Right ventricle myocardium superior (tissue), 1 donor: ENCODE measurements at regions not wholly inside any gene's neighbourhood (a gene's known extent, or its start where the extent isn't known, plus 50 kb on each side); places are given as distances from the start of the nearest gene placed in this dataset.

ENCODE experiments used
- ATAC-seq: fragments of 200-7000 bp; cut with Tn5 transposase; one replicate; pipeline ENCODE4 v1.9.1; 2020; ENCODE audit warnings: mild to moderate bottlenecking; ENCODE audit not compliant: poor library complexity
- DNase-seq: peaks from one replicate; pipeline ENCODE4 v3.0.0-alpha.2; 2020
- intact Hi-C: fragments of 100-400 bp; cut with DNase I; formaldehyde crosslinking; loops from one replicate; pipeline ENCODE4 v1.11.2; 2022
- donor health status: DM: no; HTN: yes; CAD: no; lungs with severe emphysema.

DNA sequence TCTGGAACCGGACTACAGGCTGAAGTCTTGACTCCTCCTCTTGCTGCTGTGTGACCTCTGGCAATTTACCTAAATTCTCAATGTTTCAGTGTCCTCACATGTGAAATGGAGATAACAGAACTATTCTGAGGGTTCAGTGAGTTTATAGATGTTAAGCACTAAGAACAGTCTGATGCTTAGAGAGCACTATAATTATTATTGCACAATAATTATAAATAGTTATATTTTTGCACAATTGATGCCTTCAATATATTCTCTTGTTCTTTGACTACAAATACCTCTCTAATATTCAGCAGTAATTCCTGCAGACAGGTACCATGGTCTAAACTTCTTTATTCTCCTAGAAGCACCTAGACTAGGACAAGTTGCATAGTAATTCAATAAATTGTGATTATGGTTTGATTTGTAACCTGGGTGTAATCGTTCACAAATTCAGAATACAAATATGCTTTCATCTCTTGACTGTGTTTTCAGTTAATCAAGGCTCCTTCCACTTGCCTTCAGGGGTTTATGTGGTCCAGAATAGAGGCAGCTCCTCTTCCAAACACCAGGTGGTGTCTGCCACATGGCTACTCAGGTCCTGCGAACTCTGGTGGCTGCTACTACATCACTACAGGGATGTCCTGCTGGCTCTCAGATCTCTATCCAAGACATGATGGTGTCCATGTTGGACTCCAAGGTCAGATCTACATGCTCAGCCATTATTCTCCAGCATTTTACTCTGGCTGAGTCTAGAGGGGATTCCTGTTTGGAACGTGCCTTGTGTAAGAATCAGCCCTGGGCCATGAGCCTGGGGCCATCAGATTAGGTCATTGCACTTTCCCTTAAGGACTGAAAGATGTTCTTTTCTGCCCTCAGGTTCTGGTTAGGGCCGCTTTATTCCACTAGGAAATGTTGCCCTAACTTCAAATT is 103.4 kb downstream of the QRFPR start:
- intact Hi-C loops = no loop called here
- DNase-seq (no peak), ATAC-seq (no peak)

DNA sequence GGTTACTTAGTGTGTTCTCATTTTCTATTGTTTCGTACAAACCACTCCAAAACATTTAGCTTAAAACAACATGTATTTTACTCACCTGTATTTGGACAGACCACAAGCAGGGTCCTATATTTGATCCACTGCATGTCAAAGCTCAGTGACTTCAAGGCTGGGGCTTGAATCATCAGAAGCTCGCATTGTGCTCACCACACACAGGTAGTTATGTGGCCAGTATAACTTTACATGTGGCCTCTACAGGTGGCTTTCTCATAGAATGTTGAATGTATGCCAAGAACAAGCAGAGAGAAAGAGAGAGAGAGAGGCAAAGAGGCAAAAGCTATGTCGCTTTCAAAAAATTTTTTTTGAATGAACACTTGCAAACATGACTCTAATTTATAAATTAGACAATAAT is 107.6 kb downstream of the QRFPR start:
- DNase-seq = no peak
- ATAC-seq = no peak
- intact Hi-C loops = no loop called here

- DNase-seq (no peak), ATAC-seq (no peak)
- intact Hi-C loops = no loop called here
These were observed 108.3 kb downstream of the QRFPR start for GRCh38 chr4:121272526-121272925.

DNA sequence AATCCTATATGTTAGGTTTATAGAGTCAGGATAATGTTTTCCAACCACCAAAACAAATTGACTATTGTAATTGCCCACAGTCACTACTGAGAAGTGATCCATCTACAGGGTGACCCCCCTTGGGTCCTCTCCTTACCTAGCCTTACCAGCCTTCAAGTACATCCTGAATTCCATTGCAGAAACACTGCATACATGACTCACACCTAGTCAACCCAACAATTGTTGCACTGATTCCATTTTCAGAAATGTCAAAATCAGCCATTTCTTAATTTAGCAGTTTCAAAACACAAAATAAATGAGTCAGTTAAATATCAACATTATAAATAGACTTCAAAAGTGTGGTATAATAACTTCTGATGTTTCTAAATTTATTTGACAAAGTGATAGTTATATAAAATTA is 106.3 kb upstream of the TNIP3 start:
- no peak for DNase-seq
- ATAC-seq = no peak
- intact Hi-C loops = no loop called here

GRCh38 chr4:121269001-121269400 is 104.9 kb upstream of the TNIP3 start:
- ATAC-seq (no peak), DNase-seq (no peak)
- intact Hi-C loops = no loop called here

DNA sequence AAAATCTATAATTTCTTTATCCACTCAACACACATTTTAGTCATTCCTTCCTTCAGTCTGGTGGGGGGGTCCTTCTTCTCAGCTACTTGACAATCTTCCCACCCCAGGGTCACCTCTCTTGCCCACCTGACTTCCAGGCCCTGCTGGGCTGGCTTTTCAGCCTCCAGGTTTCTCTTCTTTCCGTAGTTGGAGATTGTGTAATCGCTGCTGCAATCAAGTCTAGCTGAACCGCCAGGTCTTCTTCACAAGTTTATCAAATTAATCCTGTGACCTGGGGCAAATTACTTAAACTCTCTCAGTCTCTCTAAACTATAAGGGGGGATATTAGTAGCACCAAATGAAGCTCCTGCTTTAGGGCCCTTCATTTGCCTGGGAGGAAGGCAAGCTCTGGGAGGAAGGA is 102.9 kb upstream of the TNIP3 start:
- intact Hi-C loops = no loop called here
- DNase-seq (no peak), ATAC-seq (no peak)

DNA sequence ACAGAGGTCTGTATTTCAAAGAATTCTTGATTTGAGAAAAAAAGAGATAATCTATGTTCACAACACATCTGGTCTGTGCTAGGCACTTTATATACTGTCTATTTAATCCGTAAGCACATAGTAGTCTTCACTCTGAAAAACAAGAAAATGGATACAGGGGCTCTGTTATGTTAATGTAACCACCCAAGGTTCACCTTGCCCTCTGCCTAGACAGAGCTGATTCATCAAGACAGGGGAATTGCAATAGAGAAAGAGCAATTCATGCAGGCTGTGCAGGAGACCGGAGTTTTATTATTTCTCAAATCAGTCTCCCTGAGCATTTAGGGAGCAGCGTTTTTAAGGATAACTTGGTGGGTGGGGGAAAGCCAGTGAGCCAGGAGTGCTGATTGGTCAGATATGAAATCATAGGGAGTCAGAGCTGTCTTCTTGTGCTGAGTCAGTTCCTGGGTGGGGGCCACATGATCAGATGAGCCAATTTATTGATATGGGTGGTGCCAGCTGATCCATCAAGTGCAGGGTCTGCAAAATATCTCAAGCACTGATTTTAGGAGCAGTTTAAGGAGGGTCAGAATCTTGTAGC is 92.9 kb upstream of the TNIP3 start:
- intact Hi-C loops = no loop called here
- ATAC-seq = no peak
- DNase-seq = no peak

DNA sequence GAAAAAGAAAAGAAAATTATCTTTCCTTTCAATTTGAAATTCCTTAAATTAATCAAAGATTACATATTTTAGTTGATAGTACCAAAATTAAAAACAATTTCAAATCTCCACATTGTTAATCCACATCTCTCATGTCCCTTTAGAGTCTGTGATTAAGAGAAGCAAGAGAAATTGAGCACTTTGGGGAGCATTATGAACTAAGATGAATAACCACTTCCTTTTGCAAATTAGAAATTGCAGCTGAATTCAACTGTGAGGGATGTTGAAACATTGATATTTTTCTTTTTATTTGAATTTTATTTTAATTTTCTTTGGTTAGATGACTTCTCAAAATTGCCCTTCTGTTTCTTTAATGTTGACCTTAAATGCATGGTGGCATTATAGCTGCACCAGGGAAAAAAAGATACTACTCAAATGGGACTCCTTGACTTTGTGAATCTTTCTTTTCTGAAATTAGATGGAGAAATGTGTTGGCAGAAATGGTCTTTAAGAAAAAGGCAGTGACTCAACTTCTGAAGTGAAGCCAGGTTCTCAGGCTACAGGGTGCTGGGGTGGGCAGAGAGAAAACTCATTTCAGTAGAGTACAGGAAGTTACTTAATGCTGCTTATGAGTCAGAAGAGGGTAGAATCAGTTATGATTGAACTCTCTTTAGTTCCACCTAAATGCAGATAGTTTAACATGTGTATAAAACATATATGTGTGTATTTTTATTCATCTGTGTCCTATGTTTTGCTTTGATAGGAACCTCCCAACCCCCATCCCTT is 92.0 kb upstream of the TNIP3 start:
- intact Hi-C loops = no loop called here
- DNase-seq (no peak), ATAC-seq (no peak)

DNA sequence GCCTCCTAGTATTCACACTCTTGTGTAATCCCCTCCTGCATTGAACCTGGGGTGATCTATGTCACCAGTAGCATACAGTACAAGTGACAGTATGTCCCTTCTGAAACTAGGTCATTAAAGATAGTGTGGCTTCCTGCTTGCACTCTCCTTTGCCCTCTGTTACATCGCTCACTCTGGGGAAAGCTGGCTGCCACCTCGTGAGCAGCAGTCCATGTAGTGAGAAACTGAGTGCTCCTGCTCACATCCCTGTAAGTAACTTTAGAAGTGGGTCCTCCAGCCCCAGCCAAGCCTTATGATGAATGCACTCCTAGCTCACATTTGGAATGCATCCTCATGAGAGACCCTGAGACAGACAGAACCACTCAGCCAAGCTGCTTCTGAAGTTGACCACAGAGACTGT is 89.8 kb upstream of the TNIP3 start:
- intact Hi-C loops = loop anchor here (2.0 kb wide), 1 partner anchor 61 kb away; no protein-coding TSS in a partner anchor
- no peak for DNase-seq
- no peak for ATAC-seq

GRCh38 chr4:121252224-121252806 is 88.2 kb upstream of the TNIP3 start:
- ATAC-seq (peak; percentile 78), DNase-seq (peak; percentile 57)
- intact Hi-C loops = loop anchor here (2.0 kb wide), 1 partner anchor 60 kb away; no protein-coding TSS in a partner anchor

DNA sequence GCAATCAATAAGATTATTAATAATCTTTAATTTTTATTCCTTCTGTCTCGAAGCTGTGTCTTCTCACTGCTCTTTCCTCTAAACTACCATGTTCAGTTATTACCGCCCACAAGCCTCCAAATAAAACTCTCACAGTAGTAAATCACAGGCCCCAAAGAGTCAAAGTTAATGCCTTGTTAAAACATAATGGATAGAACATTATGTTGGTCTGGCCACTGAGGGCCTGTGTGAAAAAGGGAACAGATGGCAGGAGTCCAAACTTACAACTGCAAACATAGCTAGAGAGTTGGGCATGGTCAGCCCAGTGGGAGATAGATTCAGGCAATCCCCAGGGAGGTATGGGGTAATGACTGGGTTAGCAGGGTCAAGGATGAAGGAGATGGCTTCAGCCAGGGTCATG is 84.6 kb upstream of the TNIP3 start:
- ATAC-seq (no peak), DNase-seq (no peak)
- intact Hi-C loops = no loop called here

- intact Hi-C loops = no loop called here
- ATAC-seq (no peak), DNase-seq (no peak)
These were observed 82.6 kb upstream of the TNIP3 start for GRCh38 chr4:121246698-121247097.

GRCh38 chr4:121243485-121243884 is 79.4 kb upstream of the TNIP3 start:
- intact Hi-C loops = no loop called here
- DNase-seq (no peak), ATAC-seq (no peak)

DNA sequence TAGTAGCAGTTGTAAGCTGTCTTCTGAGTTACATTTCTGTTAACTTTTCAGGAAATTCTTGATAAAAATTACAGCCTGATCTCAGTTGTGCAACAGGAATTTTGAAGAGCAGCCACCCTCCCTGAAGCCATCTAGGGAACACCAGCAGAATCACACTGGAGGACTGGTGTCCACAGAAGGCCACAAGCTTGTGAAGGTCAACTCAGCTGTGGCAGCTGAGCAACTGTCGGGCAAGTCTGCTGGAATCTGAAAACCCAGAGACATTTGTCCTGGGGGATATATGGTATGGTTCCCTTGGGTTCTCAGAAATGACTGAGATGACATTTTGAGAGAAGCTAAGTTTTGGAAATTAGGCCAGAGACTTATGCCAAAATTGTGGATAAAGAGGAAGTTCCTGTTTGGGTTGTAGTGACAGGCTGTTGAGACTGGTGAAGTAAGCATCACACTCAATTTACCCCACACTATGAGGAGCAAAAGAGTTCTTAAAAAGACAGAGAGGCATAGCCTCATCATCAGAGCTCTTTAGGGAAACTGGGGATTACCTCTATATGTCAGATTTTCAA is 78.1 kb upstream of the TNIP3 start:
- ATAC-seq = no peak
- DNase-seq = no peak
- intact Hi-C loops = no loop called here

DNA sequence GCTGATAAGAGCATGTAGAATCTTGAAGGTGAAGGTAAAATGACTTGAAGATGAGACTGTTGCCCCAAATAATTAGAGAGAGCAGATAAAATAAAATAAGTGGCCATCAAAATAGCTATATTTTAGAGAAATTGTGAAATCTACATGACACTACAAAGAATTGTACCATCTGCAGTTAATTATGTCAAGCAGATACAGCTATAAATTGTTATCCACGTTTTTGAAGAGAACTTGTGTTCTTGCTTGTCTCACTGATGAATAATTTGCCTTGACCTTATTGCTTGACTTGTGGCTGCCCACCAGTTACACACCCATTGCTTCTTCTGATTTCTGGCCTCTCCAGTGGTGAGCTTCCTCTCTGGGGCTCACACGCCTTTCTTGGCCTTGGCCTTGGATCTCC is 75.8 kb upstream of the TNIP3 start:
- intact Hi-C loops = no loop called here
- DNase-seq = no peak

GRCh38 chr4:121238461-121238860 is 74.3 kb upstream of the TNIP3 start:
- DNase-seq = peak; percentile 39
- ATAC-seq = no peak
- intact Hi-C loops = no loop called here

More for the DNA sequence above, 75.8 kb upstream of the TNIP3 start:
- no peak for ATAC-seq

- intact Hi-C loops = no loop called here
- ATAC-seq = no peak
- DNase-seq = no peak
These were observed 72.9 kb upstream of the TNIP3 start for GRCh38 chr4:121237069-121237399.

DNA sequence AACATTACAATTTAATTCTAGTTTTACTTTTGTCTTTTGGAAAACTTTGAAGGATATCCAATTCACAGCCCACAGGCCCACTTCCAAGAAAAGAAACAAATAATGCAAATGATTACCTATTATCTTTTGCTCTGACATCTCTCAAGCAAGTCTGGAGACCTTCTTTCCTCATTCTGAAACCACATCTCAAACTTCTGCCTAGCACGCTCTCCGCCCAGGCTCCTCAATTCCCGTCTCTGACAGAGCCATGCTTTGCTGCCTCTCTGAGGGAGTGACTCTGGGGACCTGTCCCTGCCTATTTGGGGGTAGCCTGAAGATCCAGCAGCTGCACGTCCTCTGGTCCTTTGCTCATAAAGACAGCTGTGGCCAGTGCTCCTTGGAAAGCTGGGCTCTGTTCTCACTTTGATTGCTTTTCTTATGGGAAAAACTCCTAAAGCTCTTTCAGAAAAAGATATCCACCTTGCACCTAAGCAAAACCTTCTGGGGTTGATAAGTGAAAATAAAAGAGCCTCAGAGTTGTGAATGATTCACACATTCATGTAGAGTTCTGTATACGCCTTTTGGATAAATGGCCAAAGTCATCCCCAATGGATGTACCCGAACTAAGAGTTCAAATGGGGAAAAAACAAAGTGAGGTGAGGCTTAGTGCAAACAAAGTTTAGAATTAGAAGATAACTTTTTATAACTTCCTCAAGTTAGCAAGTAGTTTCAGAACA is 72.4 kb upstream of the TNIP3 start:
- ATAC-seq = no peak
- no peak for DNase-seq
- intact Hi-C loops = no loop called here

DNA sequence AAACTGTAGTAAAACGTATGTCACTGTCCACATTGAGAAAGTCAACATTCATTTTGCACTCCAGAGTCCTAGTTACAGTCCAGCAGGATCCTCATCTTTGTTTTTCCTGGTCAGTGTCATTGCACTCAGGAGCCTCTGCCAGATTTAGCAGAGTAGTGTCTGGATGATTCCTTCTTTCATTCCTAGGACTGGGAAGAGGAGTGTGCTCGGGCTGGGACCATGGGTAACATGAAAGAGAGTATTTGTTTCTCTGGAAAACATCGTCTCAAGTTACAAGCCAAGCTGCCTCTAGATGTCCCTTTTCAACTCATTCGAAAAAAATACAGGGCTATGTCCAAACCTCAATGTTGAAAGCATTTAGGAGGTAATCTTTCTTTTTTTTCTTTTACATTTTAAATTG is 69.9 kb upstream of the TNIP3 start:
- DNase-seq = no peak
- intact Hi-C loops = no loop called here

More for the DNA sequence above, 69.9 kb upstream of the TNIP3 start:
- no peak for ATAC-seq
